Colonic mucosa (tissue), 4 donors: ENCODE measurements at regions not wholly inside any gene's neighbourhood (a gene's known extent, or its start where the extent isn't known, plus 50 kb on each side); places are given as distances from the start of the nearest gene placed in this dataset.

Experiments used
- DNase-seq: peaks from one replicate; pipeline ENCODE4 v3.0.0-alpha.2; 2020
- H3K27ac ChIP-seq: fragments of 200-600 bp; one replicate; pipeline ENCODE4 v1.8.0; 2021
- H3K27me3 ChIP-seq: fragments of 200-600 bp; one replicate; pipeline ENCODE4 v1.8.0; 2021
- H3K36me3 ChIP-seq: fragments of 200-600 bp; one replicate; pipeline ENCODE4 v1.8.0; 2021
- H3K4me1 ChIP-seq: fragments of 200-600 bp; one replicate; pipeline ENCODE4 v1.8.0; 2021; ENCODE audit warnings: mild to moderate bottlenecking
- H3K4me3 ChIP-seq: fragments of 200-600 bp; one replicate; pipeline ENCODE4 v1.8.0; 2021
- H3K9ac ChIP-seq, 2 donors: one replicate each; pipeline ENCODE4 v1.7.0; 2013; ENCODE audit warnings: control low read depth in 2 of 2, low read depth in 2 of 2, low read length in 2 of 2
- H3K9me3 ChIP-seq: fragments of 200-600 bp; one replicate; pipeline ENCODE4 v1.8.0; 2021
- intact Hi-C: fragments of 100-400 bp; cut with DNase I; formaldehyde crosslinking; loops from one replicate; pipeline ENCODE4 v1.14.1; 2022
- TF ChIP-seq, protein P1 (sequence below): fragments of 200-600 bp; IDR thresholded peaks from one replicate; pipeline ENCODE4 v1.8.0; 2022; ENCODE audit warnings: antibody characterized with exemption, mild to moderate bottlenecking
- donor health status: healthy.
- donor health status: DM: no; HTN: no; CAD: no.
- donor health status: DM: no; HTN: no; CAD: no.

DNA sequence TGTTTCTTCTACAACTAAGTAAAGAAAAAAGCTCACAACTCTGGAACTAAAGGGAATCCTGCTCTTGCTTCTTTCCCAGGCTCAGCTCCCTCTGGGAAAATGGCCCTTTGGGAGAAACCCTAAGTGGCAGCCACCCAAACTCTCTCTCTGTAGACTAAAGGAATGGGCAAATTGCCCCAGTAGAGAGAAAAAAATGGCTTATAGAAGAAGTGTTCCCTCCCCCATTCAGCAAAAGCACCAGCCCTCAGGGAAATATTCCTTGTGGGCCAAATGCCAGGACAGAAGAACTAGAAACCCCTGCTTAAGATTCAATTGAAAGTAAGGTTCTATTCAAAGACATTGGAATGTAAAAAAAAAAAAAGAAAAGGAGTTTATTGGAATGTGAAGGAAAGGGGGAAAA is 603.7 kb upstream of the ALCAM start:
- Histone ChIP-seq H3K9ac (no peak overlapping the region), H3K9me3 (no peaks in the 10 kb centered on the region), H3K36me3 (no peaks in the 10 kb centered on the region), H3K27ac (no peak overlapping the region), H3K27me3 (no peaks in the 10 kb centered on the region), H3K4me3 (no peak overlapping the region), H3K4me1 (no peaks in the 10 kb centered on the region)
- no peak for DNase-seq
- TF ChIP-seq, protein P1, sequence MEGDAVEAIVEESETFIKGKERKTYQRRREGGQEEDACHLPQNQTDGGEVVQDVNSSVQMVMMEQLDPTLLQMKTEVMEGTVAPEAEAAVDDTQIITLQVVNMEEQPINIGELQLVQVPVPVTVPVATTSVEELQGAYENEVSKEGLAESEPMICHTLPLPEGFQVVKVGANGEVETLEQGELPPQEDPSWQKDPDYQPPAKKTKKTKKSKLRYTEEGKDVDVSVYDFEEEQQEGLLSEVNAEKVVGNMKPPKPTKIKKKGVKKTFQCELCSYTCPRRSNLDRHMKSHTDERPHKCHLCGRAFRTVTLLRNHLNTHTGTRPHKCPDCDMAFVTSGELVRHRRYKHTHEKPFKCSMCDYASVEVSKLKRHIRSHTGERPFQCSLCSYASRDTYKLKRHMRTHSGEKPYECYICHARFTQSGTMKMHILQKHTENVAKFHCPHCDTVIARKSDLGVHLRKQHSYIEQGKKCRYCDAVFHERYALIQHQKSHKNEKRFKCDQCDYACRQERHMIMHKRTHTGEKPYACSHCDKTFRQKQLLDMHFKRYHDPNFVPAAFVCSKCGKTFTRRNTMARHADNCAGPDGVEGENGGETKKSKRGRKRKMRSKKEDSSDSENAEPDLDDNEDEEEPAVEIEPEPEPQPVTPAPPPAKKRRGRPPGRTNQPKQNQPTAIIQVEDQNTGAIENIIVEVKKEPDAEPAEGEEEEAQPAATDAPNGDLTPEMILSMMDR: no peak
- intact Hi-C loops: no loop called here

DNA sequence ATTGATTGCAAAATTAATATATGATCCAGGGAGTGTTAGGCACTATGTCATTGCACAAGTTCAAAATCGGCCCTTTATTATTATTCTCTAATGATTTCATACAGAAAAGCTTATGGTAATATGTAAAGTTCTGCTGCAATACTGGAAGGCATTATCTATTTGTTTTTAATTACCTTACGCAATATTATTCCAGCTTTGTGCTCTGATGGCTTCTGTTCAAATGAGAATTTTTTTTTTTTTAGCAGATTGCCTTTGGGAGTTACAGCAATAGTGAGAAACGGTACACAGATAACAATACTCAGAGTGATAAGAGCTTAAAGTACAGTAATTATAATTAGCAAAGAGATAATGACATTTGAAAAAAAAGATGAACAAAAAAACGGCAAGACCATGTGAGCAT is 602.2 kb upstream of the ALCAM start:
- no peak for DNase-seq
- H3K4me3 ChIP-seq: no peak overlapping the region
- intact Hi-C loops: no loop called here
- no peaks in the 10 kb centered on the region for H3K9me3 ChIP-seq
- TF ChIP-seq, protein P1: no peak
- no peak overlapping the region for H3K27ac ChIP-seq
- H3K4me1 ChIP-seq: no peaks in the 10 kb centered on the region
- H3K36me3 ChIP-seq: no peaks in the 10 kb centered on the region
- no peaks in the 10 kb centered on the region for H3K27me3 ChIP-seq
- no peak overlapping the region for H3K9ac ChIP-seq

DNA sequence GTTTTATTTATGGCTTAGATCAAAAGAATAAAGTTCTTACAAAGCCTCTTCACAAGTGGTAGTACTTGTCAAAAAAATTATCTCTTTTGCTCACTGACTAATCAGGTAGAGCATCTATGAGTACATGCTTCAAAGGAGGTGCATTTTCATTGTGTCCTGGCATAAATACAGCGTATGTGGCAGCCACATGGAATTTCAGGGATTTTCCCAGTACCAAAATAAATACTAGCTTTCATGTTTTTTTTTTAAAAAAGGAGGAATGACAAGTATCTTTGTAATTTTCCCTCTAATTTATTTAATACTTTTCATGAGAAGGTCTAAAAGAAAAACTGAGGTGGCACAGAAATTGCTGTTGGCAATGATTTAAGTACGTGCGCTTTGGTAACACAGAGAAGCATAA is 597.8 kb upstream of the ALCAM start:
- TF ChIP-seq, protein P1: no peak
- H3K9me3 ChIP-seq: no peaks in the 10 kb centered on the region
- no peaks in the 10 kb centered on the region for H3K36me3 ChIP-seq
- H3K27ac ChIP-seq: no peak overlapping the region
- H3K27me3 ChIP-seq: no peaks in the 10 kb centered on the region
- intact Hi-C loops: no loop called here
- no peak overlapping the region for H3K9ac ChIP-seq
- H3K4me3 ChIP-seq: no peak overlapping the region
- no peaks in the 10 kb centered on the region for H3K4me1 ChIP-seq
- no peak for DNase-seq

DNA sequence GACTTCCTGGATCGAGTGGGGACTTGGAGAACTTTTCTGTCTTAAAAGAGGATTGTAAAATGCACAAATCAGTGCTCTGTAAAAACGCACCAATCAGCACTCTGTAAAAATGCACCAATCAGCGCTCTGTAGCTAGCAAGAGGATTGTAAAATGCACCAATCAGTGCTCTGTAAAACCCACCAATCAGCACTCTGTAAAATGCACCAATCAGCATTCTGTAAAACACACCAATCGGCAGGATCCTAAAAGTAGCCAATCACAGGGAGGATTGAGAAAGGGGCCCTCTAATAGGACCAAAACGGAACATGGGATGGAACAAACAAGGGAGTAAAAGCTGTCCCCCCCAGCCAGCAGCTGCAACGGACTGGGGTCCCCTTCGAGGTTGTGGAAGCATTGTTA is 587.4 kb upstream of the ALCAM start:
- no peak overlapping the region for H3K27ac ChIP-seq
- H3K4me3 ChIP-seq: no peak overlapping the region
- H3K36me3 ChIP-seq: no peaks in the 10 kb centered on the region
- intact Hi-C loops: no loop called here
- no peaks in the 10 kb centered on the region for H3K9me3 ChIP-seq
- H3K9ac ChIP-seq: no peak overlapping the region
- no peaks in the 10 kb centered on the region for H3K4me1 ChIP-seq
- no peaks in the 10 kb centered on the region for H3K27me3 ChIP-seq
- no peak for DNase-seq
- TF ChIP-seq, protein P1: no peak

DNA sequence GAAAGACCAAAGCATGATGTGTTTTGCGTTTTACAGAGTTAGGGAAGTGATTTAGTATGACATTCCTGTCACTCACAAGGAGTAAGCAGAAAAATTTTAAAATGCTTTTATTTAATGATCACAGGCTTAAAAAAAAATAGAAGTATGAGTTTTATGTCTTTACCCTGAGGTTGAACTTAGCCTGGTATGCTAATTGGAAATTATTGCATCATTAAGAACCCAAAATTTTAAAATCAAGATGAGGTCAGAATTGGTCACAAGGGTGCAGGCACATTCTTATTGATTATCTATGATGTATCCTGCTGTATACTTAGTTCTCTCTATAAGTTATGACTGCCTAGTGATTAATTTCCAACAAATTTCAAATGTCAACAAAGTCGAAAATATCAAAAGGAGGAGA is 585.6 kb upstream of the ALCAM start:
- Histone ChIP-seq H3K4me1 (no peaks in the 10 kb centered on the region), H3K27ac (no peak overlapping the region), H3K4me3 (no peak overlapping the region), H3K9ac (no peak overlapping the region), H3K9me3 (no peaks in the 10 kb centered on the region), H3K27me3 (no peaks in the 10 kb centered on the region), H3K36me3 (no peaks in the 10 kb centered on the region)
- TF ChIP-seq, protein P1: no peak
- intact Hi-C loops: no loop called here
- DNase-seq: no peak

DNA sequence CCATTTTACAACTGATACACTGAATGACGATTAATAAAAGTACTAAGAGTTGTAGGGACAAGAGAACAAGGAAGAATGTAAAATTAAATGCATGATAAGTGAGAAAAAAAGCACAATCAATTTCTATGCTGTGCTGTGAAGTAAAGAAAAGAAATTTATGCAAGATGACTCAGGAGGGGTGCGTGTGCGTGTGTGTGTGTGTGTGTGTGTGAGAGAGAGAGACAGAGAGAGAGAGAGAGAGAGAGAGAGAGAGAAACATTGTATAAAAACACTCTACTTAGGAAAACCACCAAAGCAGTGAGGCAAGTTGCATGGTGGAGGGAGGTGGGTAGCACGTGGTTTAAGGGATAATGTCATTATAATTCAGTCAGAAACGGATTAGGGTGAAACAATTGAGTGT is 580.8 kb upstream of the ALCAM start:
- H3K9me3 ChIP-seq: no peaks in the 10 kb centered on the region
- no peak overlapping the region for H3K4me3 ChIP-seq
- H3K4me1 ChIP-seq: no peaks in the 10 kb centered on the region
- no peak for DNase-seq
- H3K9ac ChIP-seq: no peak overlapping the region
- H3K27ac ChIP-seq: no peak overlapping the region
- TF ChIP-seq, protein P1: no peak
- intact Hi-C loops: no loop called here
- H3K36me3 ChIP-seq: no peaks in the 10 kb centered on the region
- H3K27me3 ChIP-seq: no peaks in the 10 kb centered on the region
